ENCODE measurements at regions not wholly inside any gene's neighbourhood (a gene's known extent, or its start where the extent isn't known, plus 50 kb on each side); places are given as distances from the start of the nearest gene placed in this dataset.

DNA sequence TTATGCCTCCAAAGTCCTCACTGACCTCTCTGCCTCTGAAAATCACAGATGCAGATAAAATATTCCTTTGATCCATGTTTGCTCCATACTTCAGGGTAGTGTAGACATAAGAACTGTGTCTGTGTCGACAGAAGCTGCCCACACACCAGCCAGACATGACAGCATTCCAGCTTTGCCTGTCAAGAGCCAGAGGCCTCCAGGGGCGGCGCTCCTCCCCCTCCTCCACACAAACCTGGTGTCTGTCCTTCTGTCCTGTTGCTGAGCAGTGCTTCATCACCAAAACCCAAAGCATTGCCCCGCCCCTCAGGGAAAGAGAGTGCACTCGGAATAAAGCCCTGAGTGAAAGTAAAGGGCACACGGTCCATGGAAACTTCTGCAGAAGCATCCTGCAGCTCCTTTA, 379.4 kb downstream of the FBXW7 start:
- no peak overlapping the region for H3K4me3 ChIP-seq (ENCODE audit: low read depth, low read length)
- no peak for DNase-seq (ENCODE audit: low read depth)
- peaks cover 8% of the 10 kb centered on the region for H3K27me3 ChIP-seq (ENCODE audit: control insufficient read depth, insufficient read depth, low read length)
- TF ChIP-seq, protein P1, sequence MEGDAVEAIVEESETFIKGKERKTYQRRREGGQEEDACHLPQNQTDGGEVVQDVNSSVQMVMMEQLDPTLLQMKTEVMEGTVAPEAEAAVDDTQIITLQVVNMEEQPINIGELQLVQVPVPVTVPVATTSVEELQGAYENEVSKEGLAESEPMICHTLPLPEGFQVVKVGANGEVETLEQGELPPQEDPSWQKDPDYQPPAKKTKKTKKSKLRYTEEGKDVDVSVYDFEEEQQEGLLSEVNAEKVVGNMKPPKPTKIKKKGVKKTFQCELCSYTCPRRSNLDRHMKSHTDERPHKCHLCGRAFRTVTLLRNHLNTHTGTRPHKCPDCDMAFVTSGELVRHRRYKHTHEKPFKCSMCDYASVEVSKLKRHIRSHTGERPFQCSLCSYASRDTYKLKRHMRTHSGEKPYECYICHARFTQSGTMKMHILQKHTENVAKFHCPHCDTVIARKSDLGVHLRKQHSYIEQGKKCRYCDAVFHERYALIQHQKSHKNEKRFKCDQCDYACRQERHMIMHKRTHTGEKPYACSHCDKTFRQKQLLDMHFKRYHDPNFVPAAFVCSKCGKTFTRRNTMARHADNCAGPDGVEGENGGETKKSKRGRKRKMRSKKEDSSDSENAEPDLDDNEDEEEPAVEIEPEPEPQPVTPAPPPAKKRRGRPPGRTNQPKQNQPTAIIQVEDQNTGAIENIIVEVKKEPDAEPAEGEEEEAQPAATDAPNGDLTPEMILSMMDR (IDR thresholded peaks at IDR 0.05; ENCODE audit: insufficient read depth, low read length, poor library complexity, severe bottlenecking): no peak
- no peaks in the 10 kb centered on the region for H3K36me3 ChIP-seq (ENCODE audit: control insufficient read depth, insufficient read depth, low read length)

DNA sequence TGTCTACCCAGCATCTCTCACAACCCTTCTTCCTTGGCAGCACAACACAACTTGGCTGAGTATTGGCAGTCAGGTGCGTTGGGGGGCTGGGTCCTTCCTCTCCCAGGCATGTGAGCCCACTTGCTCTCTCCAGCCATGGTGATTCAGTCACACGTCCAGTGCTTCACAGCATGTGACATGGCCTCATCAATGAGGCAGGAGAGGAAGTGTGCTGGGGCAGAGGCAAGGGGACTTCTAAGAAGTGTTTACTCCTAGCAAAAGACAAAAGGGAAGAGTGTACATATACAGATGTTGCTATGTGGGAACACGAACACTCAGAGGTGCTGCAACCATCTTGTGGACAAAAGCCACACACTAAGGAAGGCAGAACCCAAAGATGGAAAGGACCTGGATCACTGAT, 380.8 kb downstream of the FBXW7 start:
- no peak for DNase-seq (ENCODE audit: low read depth)
- no peaks in the 10 kb centered on the region for H3K36me3 ChIP-seq (ENCODE audit: control insufficient read depth, insufficient read depth, low read length)
- H3K27me3 ChIP-seq (ENCODE audit: control insufficient read depth, insufficient read depth, low read length): peaks cover 8% of the 10 kb centered on the region
- no peak overlapping the region for H3K4me3 ChIP-seq (ENCODE audit: low read depth, low read length)
- TF ChIP-seq, protein P1 (IDR thresholded peaks at IDR 0.05; ENCODE audit: insufficient read depth, low read length, poor library complexity, severe bottlenecking): no peak

DNA sequence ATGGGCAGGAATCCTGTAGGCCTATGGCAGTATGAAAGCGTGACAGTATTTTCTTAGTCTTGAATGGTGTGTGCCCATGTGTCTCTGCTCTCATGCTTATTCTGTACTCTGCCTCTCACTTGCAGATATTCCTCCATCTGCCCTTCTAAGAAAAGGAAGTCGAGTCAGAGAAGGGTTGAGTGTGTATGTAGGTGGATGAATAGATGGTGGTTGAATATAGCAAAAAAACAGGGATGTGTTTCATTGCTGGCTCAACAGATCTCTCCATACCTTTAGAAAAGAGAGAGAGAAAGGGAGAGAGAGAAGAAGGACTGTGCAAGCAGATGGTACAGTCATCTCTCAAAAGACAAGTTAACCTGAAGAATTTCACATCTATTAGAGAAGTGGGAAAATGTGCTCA, 381.5 kb downstream of the FBXW7 start:
- TF ChIP-seq, protein P1 (IDR thresholded peaks at IDR 0.05; ENCODE audit: insufficient read depth, low read length, poor library complexity, severe bottlenecking): no peak
- peaks cover 8% of the 10 kb centered on the region for H3K27me3 ChIP-seq (ENCODE audit: control insufficient read depth, insufficient read depth, low read length)
- DNase-seq (ENCODE audit: low read depth): no peak
- no peak overlapping the region for H3K4me3 ChIP-seq (ENCODE audit: low read depth, low read length)
- H3K36me3 ChIP-seq (ENCODE audit: control insufficient read depth, insufficient read depth, low read length): no peaks in the 10 kb centered on the region

DNA sequence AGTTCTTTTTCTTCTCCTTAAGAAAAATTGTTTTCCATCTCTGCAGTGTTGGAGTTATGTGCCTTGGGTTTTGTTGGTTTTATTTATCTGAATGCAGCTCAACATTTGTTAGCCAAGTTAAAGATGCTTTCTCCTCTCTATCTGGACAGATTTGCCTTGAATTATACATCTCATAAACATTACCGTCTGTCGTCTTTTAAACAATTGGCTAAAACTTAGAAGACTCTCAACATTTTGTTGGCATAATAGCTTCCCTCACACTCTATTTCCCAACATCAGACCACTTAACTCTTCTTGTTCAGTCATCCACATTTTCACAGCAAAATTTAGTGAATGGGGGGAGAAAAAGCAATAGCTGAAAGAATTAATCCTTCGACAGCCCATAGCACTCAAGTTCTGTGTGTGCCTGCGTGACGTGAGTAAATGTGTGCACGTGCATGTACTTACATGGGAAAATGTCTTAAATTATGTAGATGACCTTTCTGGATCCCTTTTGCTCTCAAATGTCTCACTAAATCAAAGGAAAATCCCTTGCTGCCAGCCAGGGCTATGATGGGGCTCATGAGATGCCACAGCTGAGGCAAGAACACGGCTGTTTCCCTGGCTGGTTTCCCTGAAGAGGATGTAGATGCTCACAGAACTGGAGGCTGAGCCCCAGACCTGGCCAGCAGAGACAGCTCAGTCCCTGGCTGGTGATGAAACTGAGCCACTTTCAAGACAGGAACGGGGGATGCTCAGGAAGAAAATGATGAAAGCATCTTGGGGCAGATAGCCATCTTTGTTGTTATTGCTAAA, 382.2 kb downstream of the FBXW7 start:
- H3K36me3 ChIP-seq (ENCODE audit: control insufficient read depth, insufficient read depth, low read length): no peaks in the 10 kb centered on the region
- DNase-seq (ENCODE audit: low read depth): no peak
- H3K27me3 ChIP-seq (ENCODE audit: control insufficient read depth, insufficient read depth, low read length): peaks cover 4% of the 10 kb centered on the region
- H3K4me3 ChIP-seq (ENCODE audit: low read depth, low read length): no peak overlapping the region
- TF ChIP-seq, protein P1 (IDR thresholded peaks at IDR 0.05; ENCODE audit: insufficient read depth, low read length, poor library complexity, severe bottlenecking): no peak

DNA sequence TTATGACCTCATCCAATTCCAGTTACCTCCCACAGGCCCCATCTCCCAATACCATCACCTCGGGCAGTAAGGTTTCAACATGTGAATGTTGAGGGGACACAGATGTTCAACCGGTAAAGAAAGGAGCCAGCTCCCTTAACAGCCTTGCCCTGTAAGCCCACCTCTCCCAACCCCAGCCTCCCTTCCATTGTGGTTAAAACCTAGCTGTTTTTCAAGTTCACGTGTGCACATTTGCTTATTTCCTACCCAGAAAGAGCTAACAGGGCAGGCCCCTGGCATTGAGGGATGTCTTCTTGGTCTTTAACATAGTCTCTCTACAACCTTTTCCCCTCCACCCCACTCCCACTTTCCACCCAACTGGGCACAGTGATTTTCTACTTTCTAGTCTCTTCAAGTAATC, 385.7 kb downstream of the FBXW7 start:
- Histone ChIP-seq H3K27me3 (ENCODE audit: control insufficient read depth, insufficient read depth, low read length) (peaks cover 2% of the 10 kb centered on the region), H3K36me3 (ENCODE audit: control insufficient read depth, insufficient read depth, low read length) (no peaks in the 10 kb centered on the region), H3K4me3 (ENCODE audit: low read depth, low read length) (no peak overlapping the region)
- TF ChIP-seq, protein P1 (IDR thresholded peaks at IDR 0.05; ENCODE audit: insufficient read depth, low read length, poor library complexity, severe bottlenecking): no peak
- DNase-seq (ENCODE audit: low read depth): no peak

DNA sequence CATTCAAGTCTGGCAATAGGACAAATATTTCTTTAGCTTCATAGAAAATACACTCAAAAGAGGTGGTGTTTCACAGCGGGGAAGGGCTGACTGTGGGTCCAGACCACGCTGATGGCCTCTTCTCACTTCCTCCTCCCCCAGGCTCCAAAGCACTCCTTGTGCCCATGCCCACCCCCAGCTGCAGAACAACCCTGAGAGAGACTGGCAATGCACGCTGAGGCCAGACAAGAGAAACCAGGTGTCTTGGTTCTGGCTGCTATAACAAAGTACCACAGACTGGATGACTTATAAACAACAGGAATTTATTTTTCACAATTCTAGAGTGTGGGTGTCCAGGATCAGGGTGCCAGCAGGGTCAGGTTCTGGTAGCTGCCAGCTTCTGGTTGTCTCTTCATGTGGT, 386.1 kb downstream of the FBXW7 start:
- Histone ChIP-seq H3K4me3 (ENCODE audit: low read depth, low read length) (no peak overlapping the region), H3K27me3 (ENCODE audit: control insufficient read depth, insufficient read depth, low read length) (peaks cover 2% of the 10 kb centered on the region), H3K36me3 (ENCODE audit: control insufficient read depth, insufficient read depth, low read length) (no peaks in the 10 kb centered on the region)
- TF ChIP-seq, protein P1 (IDR thresholded peaks at IDR 0.05; ENCODE audit: insufficient read depth, low read length, poor library complexity, severe bottlenecking): no peak
- DNase-seq (ENCODE audit: low read depth): no peak
